ENCODE measurements at regions not wholly inside any gene's neighbourhood (a gene's known extent, or its start where the extent isn't known, plus 50 kb on each side); places are given as distances from the start of the nearest gene placed in this dataset.

GRCh38 chr11:27239305-27239942 lies 123.6 kb downstream of the CCDC34 start:
- Histone ChIP-seq H3K18ac (ENCODE audit: low read depth, low read length) (no peak overlapping the region), H4K5ac (ENCODE audit: low read depth, low read length) (no peak overlapping the region), H3K36me3 (ENCODE audit: control insufficient read depth, insufficient read depth, low read length) (no peaks in the 10 kb centered on the region), H2AK5ac (ENCODE audit: low read depth, low read length) (no peak overlapping the region), H4K91ac (ENCODE audit: insufficient read depth, low read depth, low read length) (no peak overlapping the region), H2BK120ac (ENCODE audit: low read depth, low read length) (no peak overlapping the region), H3K4ac (ENCODE audit: low read depth, low read length) (no peak overlapping the region), H3K23ac (ENCODE audit: low read depth, low read length) (no peak overlapping the region), H2BK20ac (ENCODE audit: low read depth, low read length) (no peak overlapping the region), H3K14ac (replicated peaks; ENCODE audit: low read depth, low read length) (no peak overlapping the region), H3K56ac (ENCODE audit: extremely low read depth, insufficient read depth, low read length) (no peak overlapping the region), H2AK9ac (replicated peaks; ENCODE audit: low read depth, low read length, poor library complexity) (no peak overlapping the region), H4K8ac (ENCODE audit: low read depth in 2 of 2, low read length in 2 of 2) (no peak overlapping the region), H3K9me3 (ENCODE audit: control insufficient read depth, insufficient read depth, low read length) (no peaks in the 10 kb centered on the region), H3K27ac (ENCODE audit: insufficient read depth, low read length) (no peak overlapping the region), H3K4me2 (ENCODE audit: low read depth, low read length) (no peak overlapping the region), H2AFZ (replicated peaks; ENCODE audit: low read length, poor library complexity) (no peak overlapping the region), H3K9ac (ENCODE audit: low read depth, low read length) (no peak overlapping the region), H2BK5ac (ENCODE audit: low read depth, low read length, poor library complexity, severe bottlenecking) (no peak overlapping the region), H3K4me3 (ENCODE audit: insufficient read depth, low read depth, low read length) (no peak overlapping the region), H3K27me3 (ENCODE audit: control insufficient read depth, insufficient read depth, low read length) (no peaks in the 10 kb centered on the region; the same call in 1 of the 2 replicates), H3K4me1 (ENCODE audit: control insufficient read depth, insufficient read depth, low read length) (peaks cover 5% of the 10 kb centered on the region; the same call in 1 of the 2 replicates), H3K9me1 (ENCODE audit: insufficient read depth, low read length) (no peaks in the 10 kb centered on the region; the same call in 1 of the 2 replicates), H4K20me1 (ENCODE audit: insufficient read depth, low read length) (no peaks in the 10 kb centered on the region; the same call in 1 of the 2 replicates), H3K79me1 (ENCODE audit: low read depth in 1 of 2, low read length in 2 of 2) (no peaks in the 10 kb centered on the region), H2BK15ac (ENCODE audit: low read depth, low read length) (no peak overlapping the region; the same call in 2 of the 3 replicates)
- in situ Hi-C loops (cut with MboI; ENCODE audit: low sequenced_read_pairs), result no loop called here
- DNase-seq, result peak; percentile 62
- ChIA-PET CTCF (no interaction called here), POLR2A (ENCODE audit: unreplicated experiment) (no interaction called here)
- intact Hi-C loops (cut with micrococcal nuclease), result no loop called here
- no peak for ATAC-seq (ENCODE audit: low read depth)
- dilution Hi-C loops (cut with HindIII; ENCODE audit: low sequenced_read_pairs, unreplicated experiment), result no loop called here
- TF ChIP-seq RCOR1 (IDR thresholded peaks at IDR 0.05; ENCODE audit: insufficient replicate concordance, low read length) (no peak), CEBPB (IDR thresholded peaks at IDR 0.05; ENCODE audit: low read depth, low read length) (no peak), BHLHE40 (IDR thresholded peaks at IDR 0.05; ENCODE audit: low read depth, low read length) (no peak), MAFK (IDR thresholded peaks at IDR 0.05; ENCODE audit: low read depth, low read length) (no peak), MAZ (IDR thresholded peaks at IDR 0.05; ENCODE audit: borderline replicate concordance, low read depth, low read length) (no peak), ELK1 (IDR thresholded peaks at IDR 0.05; ENCODE audit: borderline replicate concordance, low read depth, low read length) (no peak), NFE2L2 (IDR thresholded peaks at IDR 0.05; ENCODE audit: low read depth, low read length) (no peak), RAD21 (IDR thresholded peaks at IDR 0.05; ENCODE audit: low read length) (no peak), CHD1 (IDR thresholded peaks at IDR 0.05; ENCODE audit: low read depth, low read length) (no peak), FOS (IDR thresholded peaks at IDR 0.05; ENCODE audit: low read depth, low read length) (no peak), RFX5 (IDR thresholded peaks at IDR 0.05; ENCODE audit: low read depth, low read length) (no peak), MXI1 (IDR thresholded peaks at IDR 0.05; ENCODE audit: borderline replicate concordance, low read depth, low read length) (no peak), CTCF (conservative IDR thresholded peaks at IDR 0.05; ENCODE audit: low read depth, low read length) (no peak), SMC3 (IDR thresholded peaks at IDR 0.05; ENCODE audit: low read depth, low read length) (no peak), USF2 (IDR thresholded peaks at IDR 0.05; ENCODE audit: low read depth, low read length) (no peak)
- 43% methylated on average over 2 of the region's 7 CpGs; no CpG with 5 or more reads in 1 of the 2 experiments for WGBS, 2 experiments (ENCODE audit: extremely low coverage in 2 of 2, insufficient read length in 1 of 2)
- BruUV-seq (replicated peaks), result no TSS peak
